Globus pallidus (tissue), 1 donor: ENCODE measurements at regions not wholly inside any gene's neighbourhood (a gene's known extent, or its start where the extent isn't known, plus 50 kb on each side); places are given as distances from the start of the nearest gene placed in this dataset.
"Not testable (repeated sequence)": the region's sequence is repeated elsewhere in the genome, so short reads cannot be mapped to it uniquely, and the experiment has no call there.

Experiments
- DNase-seq: peaks from one replicate; pipeline ENCODE4 v3.0.0-alpha.2; 2015; ENCODE audit warnings: low spot score

GRCh38 chr2:19201911-19202462 is 156.4 kb downstream of the OSR1 start:
- DNase-seq = no peak

GRCh38 chr2:19198381-19198780 is 160.0 kb downstream of the OSR1 start:
- DNase-seq = peak; percentile 50

GRCh38 chr2:19195661-19196060 is 162.8 kb downstream of the OSR1 start:
- no peak for DNase-seq

- no peak for DNase-seq
Observed at GRCh38 chr2:19189391-19189790, 169.0 kb downstream of the OSR1 start.

- no peak for DNase-seq
Observed at GRCh38 chr2:19187323-19188020, 171.0 kb downstream of the OSR1 start.

DNA sequence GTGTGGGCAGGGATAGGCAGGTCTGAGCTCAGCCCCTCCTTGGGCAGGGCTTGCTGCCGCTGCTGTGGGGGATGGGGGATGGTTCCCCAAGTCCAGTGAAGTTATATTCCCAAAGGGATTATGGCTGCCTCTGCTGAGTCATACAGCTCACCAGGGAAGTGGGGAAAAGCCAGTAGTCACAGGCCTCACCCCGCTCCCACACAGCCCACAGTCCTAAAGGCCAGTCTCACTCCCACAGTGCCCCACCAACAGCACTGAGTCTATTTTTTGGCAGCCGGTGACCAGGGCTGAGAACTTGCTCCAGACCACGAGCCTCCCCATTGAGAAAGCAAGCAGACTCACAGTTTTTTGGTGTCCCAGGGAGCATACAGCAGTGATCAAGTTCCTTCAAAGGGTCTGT is 173.3 kb downstream of the OSR1 start:
- DNase-seq = no peak

DNA sequence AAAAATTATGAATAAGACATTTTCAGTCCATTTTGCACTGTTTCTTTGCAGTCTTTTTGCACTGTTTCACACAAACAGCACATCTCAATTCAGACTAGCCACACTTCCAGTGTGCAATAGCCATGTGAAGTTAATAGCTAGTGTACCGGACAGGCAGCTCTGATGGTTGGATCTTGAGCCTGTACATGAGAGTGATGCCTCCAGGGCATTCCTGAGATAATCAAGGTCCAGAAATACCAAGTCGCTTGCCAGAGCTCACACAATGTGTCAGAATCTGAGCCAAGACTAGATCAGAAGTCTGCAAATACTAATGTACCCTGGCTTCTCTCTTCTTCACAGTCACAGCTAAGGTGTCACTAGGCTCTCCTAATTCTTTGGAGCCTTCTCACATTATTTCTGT is 180.2 kb downstream of the OSR1 start:
- DNase-seq = no peak

DNA sequence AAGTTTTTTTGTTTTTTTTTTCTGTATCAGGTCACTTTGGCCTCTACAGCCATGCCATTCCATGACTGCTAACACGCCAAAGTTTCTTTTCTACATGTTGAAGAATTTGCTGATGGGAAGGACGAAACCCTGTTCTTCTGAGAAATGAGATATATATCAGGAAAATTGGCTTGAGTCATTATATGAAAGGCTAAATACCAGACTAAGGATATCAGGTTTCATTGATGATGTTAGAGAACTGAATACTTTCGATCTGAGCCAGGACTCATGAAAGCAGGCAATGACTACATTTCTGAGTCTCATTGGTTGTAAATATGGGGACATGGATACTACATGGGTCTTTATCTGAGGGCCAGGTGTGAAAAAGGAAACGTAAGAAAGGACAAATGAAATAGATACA is 181.4 kb downstream of the OSR1 start:
- DNase-seq = no peak

DNA sequence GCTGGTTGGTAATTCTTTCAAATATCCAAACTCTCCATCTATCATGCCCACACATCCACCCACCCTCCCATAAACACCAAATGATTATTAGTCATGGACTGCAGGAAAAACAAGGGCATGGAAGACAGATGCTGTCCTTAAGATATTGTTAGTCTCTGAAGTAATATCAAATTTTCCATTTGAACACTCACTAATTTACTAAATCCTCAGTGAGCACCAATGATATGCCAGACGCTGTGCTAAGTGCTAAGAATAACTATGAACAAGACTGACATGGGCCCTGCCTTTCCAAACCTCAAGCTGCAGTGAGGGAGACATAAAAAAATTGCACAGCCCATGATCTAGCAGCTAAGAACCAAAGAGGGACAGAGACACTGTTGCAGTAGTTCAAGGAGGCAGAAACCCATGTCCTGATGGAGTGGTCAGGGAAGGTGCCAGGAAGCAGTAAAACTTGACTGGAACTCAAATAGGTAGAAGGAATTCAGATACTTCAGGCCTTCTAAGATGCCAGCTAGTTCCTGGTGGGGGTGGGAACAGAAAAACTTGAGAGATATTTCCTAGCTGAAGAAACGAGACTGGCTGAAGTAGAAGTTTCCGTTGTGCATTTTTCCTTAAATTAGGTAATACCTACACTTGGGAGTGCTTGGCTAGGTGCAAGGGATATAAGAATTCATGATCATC is 182.1 kb downstream of the OSR1 start:
- no peak for DNase-seq

GRCh38 chr2:19174176-19174575 is 184.2 kb downstream of the OSR1 start:
- no peak for DNase-seq

- DNase-seq = no peak
Observed at GRCh38 chr2:19171409-19171808, 187.0 kb downstream of the OSR1 start.

- DNase-seq = no peak
Observed at GRCh38 chr2:19169134-19169768, 189.2 kb downstream of the OSR1 start.

DNA sequence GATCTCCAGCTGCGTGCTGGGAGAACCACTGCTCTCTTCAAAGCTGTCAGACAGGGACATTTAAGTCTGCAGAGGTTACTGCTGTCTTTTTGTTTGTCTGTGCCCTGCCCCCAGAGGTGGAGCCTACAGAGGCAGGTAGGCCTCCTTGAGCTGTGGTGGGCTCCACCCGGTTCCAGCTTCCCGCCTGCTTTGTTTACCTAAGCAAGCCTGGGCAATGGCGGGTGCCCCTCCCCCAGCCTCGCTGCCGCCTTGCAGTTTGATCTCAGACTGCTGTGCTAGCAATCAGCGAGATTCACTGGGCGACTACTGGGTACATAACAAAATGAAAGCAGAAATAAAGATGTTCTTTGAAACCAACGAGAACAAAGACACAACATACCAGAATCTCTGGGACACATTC is 194.3 kb downstream of the OSR1 start:
- DNase-seq = not testable (repeated sequence)

DNA sequence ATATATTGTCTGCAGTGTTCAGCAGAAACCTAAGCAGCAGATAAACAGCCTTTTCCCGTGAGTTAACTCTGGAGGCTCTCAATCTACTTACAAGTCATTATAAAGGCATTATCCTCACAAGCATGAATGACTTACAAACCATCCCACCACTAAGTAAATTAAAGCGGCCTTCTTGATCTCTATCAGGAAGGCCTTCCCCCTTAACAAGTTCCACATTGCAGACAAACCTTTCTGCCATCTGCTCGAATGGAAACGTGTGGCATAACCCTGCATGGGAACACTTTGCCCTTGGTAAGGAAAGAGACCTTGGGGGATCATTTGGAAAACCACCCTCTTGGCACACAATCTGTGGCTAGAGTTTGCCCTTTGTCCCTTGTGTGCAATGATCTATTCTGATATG is 199.5 kb downstream of the OSR1 start:
- DNase-seq = no peak

GRCh38 chr2:19158211-19158610 is 200.2 kb downstream of the OSR1 start:
- no peak for DNase-seq

GRCh38 chr2:19156646-19157045 is 201.8 kb downstream of the OSR1 start:
- no peak for DNase-seq

DNA sequence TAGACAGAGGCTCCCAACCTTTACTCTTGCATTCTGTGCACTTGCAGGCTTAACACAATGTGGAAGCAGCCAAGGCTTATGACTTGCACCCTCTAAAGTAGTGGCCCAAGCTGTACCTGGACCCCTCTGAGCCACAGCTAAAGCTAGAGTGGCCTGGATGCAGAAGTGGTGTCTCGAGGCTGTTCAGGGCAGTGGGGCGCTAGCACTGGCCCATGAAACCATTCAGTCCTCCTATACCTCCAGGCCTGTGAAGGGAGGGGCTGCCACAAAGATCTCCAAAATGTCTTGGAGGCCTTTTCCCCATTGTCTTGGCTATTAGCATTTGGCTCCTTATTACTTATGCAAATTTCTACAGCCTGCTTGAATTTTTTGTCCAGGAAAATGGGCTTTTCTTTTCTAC is 207.7 kb downstream of the OSR1 start:
- DNase-seq = no peak

DNA sequence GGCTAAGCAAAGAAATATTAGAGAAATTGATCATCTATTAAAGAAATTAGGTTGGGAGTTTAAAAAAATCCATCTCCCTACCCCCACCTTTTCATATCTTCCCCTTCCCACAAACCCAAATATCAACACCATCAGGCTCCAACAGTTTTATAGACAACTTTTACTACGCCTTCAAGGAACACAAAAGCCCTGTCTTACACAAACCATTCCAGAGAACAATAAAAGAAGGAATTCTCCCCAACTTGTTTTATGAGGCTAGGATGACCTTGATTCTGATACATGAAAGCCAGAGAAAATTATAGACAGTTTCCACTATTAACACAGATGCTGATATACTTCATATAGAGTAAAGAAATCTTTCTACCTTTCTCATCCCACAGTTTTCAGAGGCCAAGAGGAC is 211.6 kb downstream of the OSR1 start:
- no peak for DNase-seq

DNA sequence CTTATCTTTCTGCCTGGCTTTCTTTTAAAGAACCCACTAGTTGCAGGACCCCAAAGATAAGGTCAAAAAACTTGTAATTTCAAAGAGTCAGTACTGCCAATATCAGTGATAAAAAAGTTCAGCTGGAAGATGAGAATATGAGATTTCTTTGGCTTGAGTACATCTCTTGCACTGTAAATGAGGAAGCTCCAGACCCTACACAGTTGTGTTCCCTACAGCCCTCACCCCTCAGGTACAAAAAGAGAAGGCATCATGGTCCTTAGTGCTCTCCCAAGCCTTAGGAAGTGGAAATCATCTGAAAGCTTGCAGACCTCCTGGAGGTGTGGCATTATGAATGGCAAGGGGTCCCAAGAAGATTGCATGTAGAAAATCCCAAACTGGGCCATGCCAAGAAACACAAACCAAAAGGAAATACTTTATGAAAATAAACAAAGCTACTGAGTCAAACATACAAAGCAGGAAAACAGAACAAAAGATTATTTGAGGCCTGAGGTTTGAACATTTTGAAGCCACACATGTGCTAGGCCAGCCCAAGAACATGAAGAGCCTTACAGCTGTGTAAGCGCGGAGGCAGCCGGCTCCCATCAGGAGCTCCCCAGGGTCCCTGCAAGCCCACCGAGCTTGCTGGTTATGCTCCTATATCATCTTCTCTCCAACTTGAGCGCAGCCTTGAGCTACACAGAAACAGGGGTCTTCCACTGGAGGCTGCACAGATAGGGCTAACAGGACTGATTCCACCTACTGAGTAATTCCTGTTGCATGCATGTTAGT is 217.0 kb downstream of the OSR1 start:
- DNase-seq = no peak

GRCh38 chr2:19140463-19141208 is 217.8 kb downstream of the OSR1 start:
- no peak for DNase-seq

GRCh38 chr2:19139386-19139785 is 219.0 kb downstream of the OSR1 start:
- DNase-seq = no peak
